SK-N-MC (cell line): ENCODE measurements at regions not wholly inside any gene's neighbourhood (a gene's known extent, or its start where the extent isn't known, plus 50 kb on each side); places are given as distances from the start of the nearest gene placed in this dataset.

Source experiments
- DNase-seq: peaks from one replicate; pipeline ENCODE4 v3.0.0-alpha.2; 2011; ENCODE audit warnings: low read depth, low spot score
- H3K27ac ChIP-seq: fragments of 200-600 bp; sonication (generic); 2 replicates; pipeline ENCODE4 v1.5.1; 2016; ENCODE audit warnings: mixed run types
- H3K36me3 ChIP-seq: fragments of 200-600 bp; sonication (generic); 2 replicates; pipeline ENCODE4 v1.6.1; 2017; ENCODE audit warnings: antibody characterized with exemption, low read length, mixed read lengths; ENCODE audit not compliant: insufficient read depth
- H3K4me3 ChIP-seq: fragments of 200-600 bp; sonication (generic); 2 replicates; pipeline ENCODE4 v1.5.1; 2016
- H3K9ac ChIP-seq: fragments of 200-600 bp; sonication (generic); 2 replicates; pipeline ENCODE4 v1.8.0; 2017; ENCODE audit warnings: mixed run types, mixed read lengths; ENCODE audit not compliant: insufficient read length
- H3K9me3 ChIP-seq: fragments of 200-600 bp; sonication (generic); 2 replicates; pipeline ENCODE4 v1.6.1; 2017; ENCODE audit warnings: low read depth, mild to moderate bottlenecking, antibody characterized with exemption, low read length, moderate library complexity, mixed read lengths
- EZH2 ChIP-seq: fragments of 200-600 bp; sonication (generic); IDR thresholded peaks from one replicate; pipeline ENCODE4 v1.6.1; 2017; ENCODE audit warnings: antibody characterized with exemption
- FOXP2 ChIP-seq: optimal IDR thresholded peaks from 2 replicates; pipeline ENCODE3; 2011; ENCODE audit warnings: mild to moderate bottlenecking, moderate library complexity; ENCODE audit not compliant: insufficient read depth; ENCODE audit errors: extremely low read length, control extremely low read depth
- POLR2AphosphoS5 ChIP-seq: IDR thresholded peaks from 2 replicates; pipeline ENCODE4 v1.6.1; 2012; ENCODE audit warnings: mild to moderate bottlenecking, low read depth, low read length, borderline replicate concordance

GRCh38 chr12:65597527-65597926 lies 226.8 kb upstream of the HMGA2 start:
- Histone ChIP-seq H3K36me3 (no peaks in the 10 kb centered on the region), H3K9ac (no peak overlapping the region), H3K4me3 (no peak overlapping the region), H3K9me3 (no peaks in the 10 kb centered on the region), H3K27ac (no peak overlapping the region)
- DNase-seq: no peak
- TF ChIP-seq POLR2AphosphoS5 (no peak), EZH2 (no peak), FOXP2 (no peak)

- no peak overlapping the region for H3K27ac ChIP-seq
- no peak overlapping the region for H3K9ac ChIP-seq
- no peaks in the 10 kb centered on the region for H3K9me3 ChIP-seq
- no peak overlapping the region for H3K4me3 ChIP-seq
- DNase-seq: no peak
- no peak for TF ChIP-seq FOXP2
- TF ChIP-seq EZH2: no peak
- no peak for TF ChIP-seq POLR2AphosphoS5
- H3K36me3 ChIP-seq: no peaks in the 10 kb centered on the region
Measured at GRCh38 chr12:65598688-65599087, 225.6 kb upstream of the HMGA2 start.

GRCh38 chr12:65602253-65602609 lies 222.1 kb upstream of the HMGA2 start:
- H3K9ac ChIP-seq: no peak overlapping the region
- H3K36me3 ChIP-seq: no peaks in the 10 kb centered on the region
- H3K9me3 ChIP-seq: no peaks in the 10 kb centered on the region
- TF ChIP-seq EZH2: no peak
- no peak for TF ChIP-seq FOXP2
- TF ChIP-seq POLR2AphosphoS5: no peak
- no peak overlapping the region for H3K27ac ChIP-seq
- H3K4me3 ChIP-seq: no peak overlapping the region
- no peak for DNase-seq

GRCh38 chr12:65602610-65603295 lies 221.5 kb upstream of the HMGA2 start:
- Histone ChIP-seq H3K9ac (no peak overlapping the region), H3K9me3 (no peaks in the 10 kb centered on the region), H3K4me3 (no peak overlapping the region), H3K27ac (no peak overlapping the region), H3K36me3 (no peaks in the 10 kb centered on the region)
- no peak for DNase-seq
- TF ChIP-seq FOXP2 (no peak), POLR2AphosphoS5 (no peak), EZH2 (no peak)

GRCh38 chr12:65603438-65604351 lies 220.6 kb upstream of the HMGA2 start:
- Histone ChIP-seq H3K9me3 (peaks cover 7% of the 10 kb centered on the region; the same call in 1 of the 2 replicates), H3K4me3 (no peak overlapping the region), H3K27ac (no peak overlapping the region), H3K9ac (peak overlapping the region; percentile 11), H3K36me3 (peaks cover 4% of the 10 kb centered on the region; the same call in 1 of the 2 replicates)
- DNase-seq: no peak
- TF ChIP-seq FOXP2 (no peak), EZH2 (no peak), POLR2AphosphoS5 (no peak)

- DNase-seq: no peak
- peaks cover 4% of the 10 kb centered on the region; the same call in 1 of the 2 replicates for H3K36me3 ChIP-seq
Measured at GRCh38 chr12:65605019-65605418, 219.3 kb upstream of the HMGA2 start.

GRCh38 chr12:65606008-65606766 lies 218.1 kb upstream of the HMGA2 start:
- DNase-seq: no peak
- H3K4me3 ChIP-seq: no peak overlapping the region
- H3K36me3 ChIP-seq: peaks cover 4% of the 10 kb centered on the region; the same call in 1 of the 2 replicates
- TF ChIP-seq EZH2: no peak
- TF ChIP-seq POLR2AphosphoS5: peak; percentile 39; the same call in 1 of the 2 replicates
- no peak for TF ChIP-seq FOXP2
- H3K9ac ChIP-seq: no peak overlapping the region
- H3K9me3 ChIP-seq: peaks cover 8% of the 10 kb centered on the region; the same call in 1 of the 2 replicates
- H3K27ac ChIP-seq: peak overlapping the region; percentile 94; the same call in 1 of the 2 replicates

More at GRCh38 chr12:65605019-65605418, 219.3 kb upstream of the HMGA2 start:
- H3K9ac ChIP-seq: no peak overlapping the region
- TF ChIP-seq EZH2: no peak
- TF ChIP-seq POLR2AphosphoS5: no peak
- TF ChIP-seq FOXP2: no peak
- no peak overlapping the region for H3K27ac ChIP-seq
- H3K9me3 ChIP-seq: peaks cover 8% of the 10 kb centered on the region; the same call in 1 of the 2 replicates
- no peak overlapping the region for H3K4me3 ChIP-seq
